ENCODE measurements at regions not wholly inside any gene's neighbourhood (a gene's known extent, or its start where the extent isn't known, plus 50 kb on each side); places are given as distances from the start of the nearest gene placed in this dataset.

DNA sequence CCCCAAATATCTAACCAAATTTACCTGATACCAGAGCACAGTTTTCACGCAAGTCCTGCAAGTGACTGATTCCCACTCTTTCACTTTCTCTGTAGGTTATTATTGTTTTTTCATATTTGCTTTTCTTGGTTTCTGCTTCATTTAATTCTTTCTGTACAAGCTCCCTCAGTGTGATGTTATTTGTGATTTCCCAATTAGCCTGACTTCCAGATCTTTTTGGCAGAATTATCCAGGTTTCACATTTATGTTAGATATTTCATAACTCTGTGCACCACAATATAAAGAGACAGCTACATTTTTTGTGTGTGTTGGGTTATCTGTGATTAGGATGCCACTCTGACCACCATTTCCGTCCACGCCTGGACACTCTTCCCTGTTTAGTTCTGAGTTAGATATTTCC, 381.5 kb upstream of the CNTNAP2 start:
- no peaks in the 10 kb centered on the region for H3K36me3 ChIP-seq (ENCODE audit: insufficient read depth, low read length)
- H4K20me1 ChIP-seq (ENCODE audit: insufficient read depth, low read length) = no peaks in the 10 kb centered on the region
- H3K4me1 ChIP-seq (ENCODE audit: insufficient read depth, low read length, severe bottlenecking) = no peaks in the 10 kb centered on the region
- H3K4me2 ChIP-seq (ENCODE audit: low read length) = no peak overlapping the region
- H3K4me3 ChIP-seq (ENCODE audit: low read depth, low read length, poor library complexity, severe bottlenecking) = no peak overlapping the region
- no peaks in the 10 kb centered on the region for H3F3A ChIP-seq (ENCODE audit: insufficient read depth, low read length)
- H3K27ac ChIP-seq (ENCODE audit: low read depth, low read length, poor library complexity, severe bottlenecking) = no peak overlapping the region
- no peaks in the 10 kb centered on the region for H3K79me2 ChIP-seq (ENCODE audit: insufficient read depth, low read length)
- no peak overlapping the region for H2AFZ ChIP-seq (ENCODE audit: low read length)
- no peaks in the 10 kb centered on the region for H3K27me3 ChIP-seq (ENCODE audit: insufficient read depth, low read length)
- no peaks in the 10 kb centered on the region for H3K9me3 ChIP-seq (ENCODE audit: low read length)
- H3K9ac ChIP-seq (ENCODE audit: low read length) = no peak overlapping the region
- H3K9me2 ChIP-seq (ENCODE audit: low read depth, low read length) = no peaks in the 10 kb centered on the region
- TF ChIP-seq, protein P1, sequence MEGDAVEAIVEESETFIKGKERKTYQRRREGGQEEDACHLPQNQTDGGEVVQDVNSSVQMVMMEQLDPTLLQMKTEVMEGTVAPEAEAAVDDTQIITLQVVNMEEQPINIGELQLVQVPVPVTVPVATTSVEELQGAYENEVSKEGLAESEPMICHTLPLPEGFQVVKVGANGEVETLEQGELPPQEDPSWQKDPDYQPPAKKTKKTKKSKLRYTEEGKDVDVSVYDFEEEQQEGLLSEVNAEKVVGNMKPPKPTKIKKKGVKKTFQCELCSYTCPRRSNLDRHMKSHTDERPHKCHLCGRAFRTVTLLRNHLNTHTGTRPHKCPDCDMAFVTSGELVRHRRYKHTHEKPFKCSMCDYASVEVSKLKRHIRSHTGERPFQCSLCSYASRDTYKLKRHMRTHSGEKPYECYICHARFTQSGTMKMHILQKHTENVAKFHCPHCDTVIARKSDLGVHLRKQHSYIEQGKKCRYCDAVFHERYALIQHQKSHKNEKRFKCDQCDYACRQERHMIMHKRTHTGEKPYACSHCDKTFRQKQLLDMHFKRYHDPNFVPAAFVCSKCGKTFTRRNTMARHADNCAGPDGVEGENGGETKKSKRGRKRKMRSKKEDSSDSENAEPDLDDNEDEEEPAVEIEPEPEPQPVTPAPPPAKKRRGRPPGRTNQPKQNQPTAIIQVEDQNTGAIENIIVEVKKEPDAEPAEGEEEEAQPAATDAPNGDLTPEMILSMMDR (IDR thresholded peaks at IDR 0.05; ENCODE audit: low read length) = no peak
- TF ChIP-seq EZH2 (IDR thresholded peaks at IDR 0.05; ENCODE audit: borderline replicate concordance, low read length) = no peak

DNA sequence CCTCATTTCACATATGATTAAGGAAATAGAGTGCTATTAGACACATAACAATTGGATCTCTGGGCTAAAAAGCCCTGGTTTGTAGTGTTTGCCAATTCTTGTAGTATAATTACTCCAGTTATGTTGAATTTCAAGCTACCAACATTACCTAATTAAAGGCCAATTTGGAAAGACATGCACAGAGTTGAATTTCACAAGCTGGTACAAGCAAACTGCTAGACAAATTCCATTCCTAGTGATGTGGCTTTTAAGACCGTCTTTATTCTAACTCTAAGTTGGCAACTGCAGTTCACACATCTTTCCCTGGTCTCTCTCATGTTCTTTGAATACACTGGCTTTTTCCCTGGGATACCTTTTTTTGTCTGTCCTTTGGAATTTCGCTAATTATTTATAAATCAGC, 384.1 kb upstream of the CNTNAP2 start:
- Histone ChIP-seq H3K27ac (ENCODE audit: low read depth, low read length, poor library complexity, severe bottlenecking) (no peak overlapping the region), H3K9me2 (ENCODE audit: low read depth, low read length) (no peaks in the 10 kb centered on the region), H2AFZ (ENCODE audit: low read length) (no peak overlapping the region), H3K9me3 (ENCODE audit: low read length) (no peaks in the 10 kb centered on the region), H4K20me1 (ENCODE audit: insufficient read depth, low read length) (no peaks in the 10 kb centered on the region), H3K36me3 (ENCODE audit: insufficient read depth, low read length) (no peaks in the 10 kb centered on the region), H3K79me2 (ENCODE audit: insufficient read depth, low read length) (no peaks in the 10 kb centered on the region), H3K4me2 (ENCODE audit: low read length) (no peak overlapping the region), H3K4me3 (ENCODE audit: low read depth, low read length, poor library complexity, severe bottlenecking) (no peak overlapping the region), H3K4me1 (ENCODE audit: insufficient read depth, low read length, severe bottlenecking) (no peaks in the 10 kb centered on the region), H3F3A (ENCODE audit: insufficient read depth, low read length) (no peaks in the 10 kb centered on the region), H3K9ac (ENCODE audit: low read length) (no peak overlapping the region), H3K27me3 (ENCODE audit: insufficient read depth, low read length) (no peaks in the 10 kb centered on the region)
- TF ChIP-seq EZH2 (IDR thresholded peaks at IDR 0.05; ENCODE audit: borderline replicate concordance, low read length) = no peak
- TF ChIP-seq, protein P1 (IDR thresholded peaks at IDR 0.05; ENCODE audit: low read length) = no peak

DNA sequence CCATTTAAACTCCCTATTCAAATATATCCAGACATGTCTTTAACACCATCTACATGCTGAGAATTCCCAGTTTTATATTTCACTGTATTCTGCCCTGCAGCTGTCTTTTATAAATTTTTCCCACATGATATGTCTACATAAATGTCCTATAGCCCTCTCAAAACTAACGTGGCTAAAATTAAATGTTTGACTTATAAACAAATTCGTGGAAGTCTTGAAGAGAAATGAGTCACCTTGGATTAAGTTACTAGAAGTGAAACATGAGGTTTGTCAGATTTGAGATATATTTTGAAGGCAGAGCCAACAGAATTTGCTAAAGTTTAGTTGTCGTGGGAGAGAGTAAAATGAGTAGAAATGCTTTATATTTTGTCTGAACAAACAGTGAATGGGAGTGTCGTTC, 386.9 kb upstream of the CNTNAP2 start:
- Histone ChIP-seq H3K27ac (ENCODE audit: low read depth, low read length, poor library complexity, severe bottlenecking) (no peak overlapping the region), H3K4me2 (ENCODE audit: low read length) (no peak overlapping the region), H3K4me3 (ENCODE audit: low read depth, low read length, poor library complexity, severe bottlenecking) (no peak overlapping the region), H3K4me1 (ENCODE audit: insufficient read depth, low read length, severe bottlenecking) (no peaks in the 10 kb centered on the region), H3K9me3 (ENCODE audit: low read length) (no peaks in the 10 kb centered on the region), H3K27me3 (ENCODE audit: insufficient read depth, low read length) (no peaks in the 10 kb centered on the region), H3K79me2 (ENCODE audit: insufficient read depth, low read length) (no peaks in the 10 kb centered on the region), H2AFZ (ENCODE audit: low read length) (no peak overlapping the region), H4K20me1 (ENCODE audit: insufficient read depth, low read length) (no peaks in the 10 kb centered on the region), H3K9ac (ENCODE audit: low read length) (no peak overlapping the region), H3K36me3 (ENCODE audit: insufficient read depth, low read length) (no peaks in the 10 kb centered on the region), H3K9me2 (ENCODE audit: low read depth, low read length) (no peaks in the 10 kb centered on the region), H3F3A (ENCODE audit: insufficient read depth, low read length) (no peaks in the 10 kb centered on the region)
- TF ChIP-seq EZH2 (IDR thresholded peaks at IDR 0.05; ENCODE audit: borderline replicate concordance, low read length) = no peak
- TF ChIP-seq, protein P1 (IDR thresholded peaks at IDR 0.05; ENCODE audit: low read length) = no peak

All from OCI-LY1 (cell line).